Mammary epithelial cell (primary cell): ENCODE measurements at regions not wholly inside any gene's neighbourhood (a gene's known extent, or its start where the extent isn't known, plus 50 kb on each side); places are given as distances from the start of the nearest gene placed in this dataset.

Experiments
- EZH2 ChIP-seq: IDR thresholded peaks from 2 replicates; pipeline ENCODE4 v1.6.1; 2012; ENCODE audit warnings: low read length, inconsistent platforms, borderline replicate concordance
- TF ChIP-seq, protein P1 (sequence below), 2 donors: IDR thresholded peaks in 1 of 2; conservative IDR thresholded peaks in 1 of 2; 2 replicates each; pipeline ENCODE4 v1.5.1; 2011 to 2012; ENCODE audit warnings: inconsistent platforms in 2 of 2, low read length in 2 of 2, mild to moderate bottlenecking in 2 of 2, control low read depth in 1 of 2, low read depth in 1 of 2; ENCODE audit not compliant: insufficient read depth in 1 of 2; ENCODE audit errors: extremely low read depth in 1 of 2

- TF ChIP-seq, protein P1, sequence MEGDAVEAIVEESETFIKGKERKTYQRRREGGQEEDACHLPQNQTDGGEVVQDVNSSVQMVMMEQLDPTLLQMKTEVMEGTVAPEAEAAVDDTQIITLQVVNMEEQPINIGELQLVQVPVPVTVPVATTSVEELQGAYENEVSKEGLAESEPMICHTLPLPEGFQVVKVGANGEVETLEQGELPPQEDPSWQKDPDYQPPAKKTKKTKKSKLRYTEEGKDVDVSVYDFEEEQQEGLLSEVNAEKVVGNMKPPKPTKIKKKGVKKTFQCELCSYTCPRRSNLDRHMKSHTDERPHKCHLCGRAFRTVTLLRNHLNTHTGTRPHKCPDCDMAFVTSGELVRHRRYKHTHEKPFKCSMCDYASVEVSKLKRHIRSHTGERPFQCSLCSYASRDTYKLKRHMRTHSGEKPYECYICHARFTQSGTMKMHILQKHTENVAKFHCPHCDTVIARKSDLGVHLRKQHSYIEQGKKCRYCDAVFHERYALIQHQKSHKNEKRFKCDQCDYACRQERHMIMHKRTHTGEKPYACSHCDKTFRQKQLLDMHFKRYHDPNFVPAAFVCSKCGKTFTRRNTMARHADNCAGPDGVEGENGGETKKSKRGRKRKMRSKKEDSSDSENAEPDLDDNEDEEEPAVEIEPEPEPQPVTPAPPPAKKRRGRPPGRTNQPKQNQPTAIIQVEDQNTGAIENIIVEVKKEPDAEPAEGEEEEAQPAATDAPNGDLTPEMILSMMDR (conservative IDR thresholded peaks at IDR 0.05 in 1 of 2, IDR thresholded peaks at IDR 0.05 in 1 of 2; ENCODE audit: extremely low read depth in 1 of 2, insufficient read depth in 1 of 2, low read depth in 1 of 2, low read length in 2 of 2), result no peak
- TF ChIP-seq EZH2, result no peak
Measured at GRCh38 chr11:69392104-69392653, 89.3 kb upstream of the LINC01488 start.
